HepG2 (cell line): ENCODE measurements at regions not wholly inside any gene's neighbourhood (a gene's known extent, or its start where the extent isn't known, plus 50 kb on each side); places are given as distances from the start of the nearest gene placed in this dataset.

Experiments used
- ATAC-seq: fragments of 200-7000 bp; cut with Tn5 transposase; 3 replicates; pipeline ENCODE4 v1.9.1; 2020; ENCODE audit warnings: mild to moderate bottlenecking, moderate library complexity
- BruUV-seq: library from RNA; stranded (reverse); fragments of 400-500 nt; replicated peaks from 2 replicates; lab custom pipeline; 2021; lab: Mats Ljungman, UMichigan
- CTCF ChIA-PET: fragments of 300-600 bp; formaldehyde crosslinking; extraction: SDS; loops from one replicate; lab custom pipeline; 2021; ENCODE audit warnings: low total read pairs, inconsistent platforms, low intra/inter-chr PET ratio; lab: Yijun Ruan, JAX
- POLR2A ChIA-PET: fragments of 350-600 bp; sonication (Branson Sonifier 250); formaldehyde crosslinking; loops from one replicate; lab custom pipeline; 2020; ENCODE audit warnings: antibody characterized with exemption, inconsistent platforms; lab: Yijun Ruan, JAX
- DNase-seq: peaks from one replicate; pipeline ENCODE4 v3.0.0-alpha.2; 2015; ENCODE audit warnings: low spot score
- FAIRE-seq: peaks from 3 replicates; lab custom pipeline; 2011; peaks lifted over from hg19 to GRCh38; lab: Jason Lieb, UNC
- H2AFZ ChIP-seq: one replicate; pipeline ENCODE4 v1.6.1; 2011; ENCODE audit warnings: low read length, inconsistent platforms
- H3K27ac ChIP-seq: fragments of 300-600 bp; 3 replicates; pipeline ENCODE4 v1.8.0; 2011; ENCODE audit warnings: mixed run types, mild to moderate bottlenecking, mixed read lengths, low read length, inconsistent platforms; ENCODE audit not compliant: insufficient read depth; ENCODE audit errors: extremely low read length
- H3K27me3 ChIP-seq, 2 experiments: fragments of 200-600 bp in 1 of 2; 2 replicates in 1 of 2; 3 replicates in 1 of 2; pipeline versions ENCODE4 v1.6.0 to v1.8.0; 2011; ENCODE audit warnings: low read length in 2 of 2, mild to moderate bottlenecking in 2 of 2, moderate library complexity in 2 of 2, inconsistent platforms in 1 of 2; ENCODE audit not compliant: insufficient read depth in 2 of 2, control insufficient read depth in 1 of 2
- H3K36me3 ChIP-seq, 2 experiments: fragments of 200-600 bp in 1 of 2; replicated peaks in 1 of 2; 2 replicates in 1 of 2; 3 replicates in 1 of 2; pipeline versions ENCODE4 v1.5.1 to v1.8.0; 2011; ENCODE audit warnings: low read length in 2 of 2, inconsistent platforms in 1 of 2; ENCODE audit not compliant: insufficient read depth in 2 of 2, control insufficient read depth in 1 of 2
- H3K4me1 ChIP-seq: 2 replicates; pipeline ENCODE4 v1.5.1; 2012; ENCODE audit warnings: low read length, inconsistent platforms; ENCODE audit not compliant: insufficient read depth
- H3K4me2 ChIP-seq: 2 replicates; pipeline ENCODE4 v1.6.0; 2011; ENCODE audit warnings: low read depth, low read length, inconsistent platforms
- H3K4me3 ChIP-seq, 3 experiments: fragments of 200-600 bp in 1 of 3; sonication (generic), shearing (Covaris generic) in 1 of 3; replicated peaks in 1 of 3; 2 replicates each; pipeline ENCODE4 v1.5.1; 2011 to 2016; ENCODE audit warnings: low read length in 3 of 3, inconsistent platforms in 2 of 3, low read depth in 2 of 3, mild to moderate bottlenecking in 2 of 3, control low read depth in 1 of 3, mixed read lengths in 1 of 3; ENCODE audit not compliant: insufficient read depth in 1 of 3
- H3K79me2 ChIP-seq: one replicate; pipeline ENCODE4 v1.6.1; 2011; ENCODE audit warnings: low read length, inconsistent platforms; ENCODE audit not compliant: insufficient read depth
- H3K9ac ChIP-seq: 2 replicates; pipeline ENCODE4 v1.6.0; 2011; ENCODE audit warnings: mild to moderate bottlenecking, low read depth, low read length, inconsistent platforms; ENCODE audit not compliant: insufficient read depth
- H3K9me3 ChIP-seq: 2 replicates; pipeline ENCODE4 v1.5.1; 2012; ENCODE audit warnings: mild to moderate bottlenecking, low read length
- H4K20me1 ChIP-seq: 2 replicates; pipeline ENCODE4 v1.6.0; 2011; ENCODE audit warnings: inconsistent platforms, mild to moderate bottlenecking, low read length, moderate library complexity; ENCODE audit not compliant: insufficient read depth
- ATF7 ChIP-seq, 2 experiments: fragments of 450-650 bp in 1 of 2; sonication (generic) in 1 of 2; formaldehyde crosslinking in 1 of 2; IDR thresholded peaks; 2 replicates each; pipeline versions ENCODE4 v1.4.0 to v1.6.1; 2016 to 2020; ENCODE audit warnings: antibody characterized with exemption in 1 of 2, mild to moderate bottlenecking in 1 of 2, missing genetic modification reagents in 1 of 2
- ETV6 ChIP-seq: sonication (generic); formaldehyde crosslinking; conservative IDR thresholded peaks from 2 replicates; pipeline ENCODE4 v1.4.0; 2020; ENCODE audit warnings: missing genetic modification reagents
- IKZF4 ChIP-seq: sonication (generic); formaldehyde crosslinking; IDR thresholded peaks from 2 replicates; pipeline ENCODE4 v1.5.1; 2020; ENCODE audit warnings: borderline replicate concordance, mild to moderate bottlenecking, low read depth, missing genetic modification reagents; ENCODE audit errors: not compliant biosample characterization
- ZNF781 ChIP-seq: sonication (generic); formaldehyde crosslinking; IDR thresholded peaks from 2 replicates; pipeline ENCODE4 v1.5.1; 2020; ENCODE audit warnings: borderline replicate concordance, mild to moderate bottlenecking, missing genetic modification reagents; ENCODE audit errors: not compliant biosample characterization
- ZNF83 ChIP-seq: sonication (generic); formaldehyde crosslinking; IDR thresholded peaks from 2 replicates; pipeline ENCODE4 v1.4.0; 2020; ENCODE audit warnings: missing genetic modification reagents, mild to moderate bottlenecking, borderline replicate concordance
- WGBS: methylation state at CpG from one replicate; pipeline ENCODE4 v1.1.6; 2017; ENCODE audit warnings: low lambda C conversion rate; 5-methylcytosine and 5-hydroxymethylcytosine counted together
- in situ Hi-C: cut with HindIII; loops from 2 replicates; pipeline ENCODE4 v1.10.0; 2017; ENCODE audit warnings: low pct_unique_long_range_greater_than_20kb; ENCODE audit not compliant: extremely low pct_ligation_motif_present
- intact Hi-C: fragments of 100-400 bp; cut with micrococcal nuclease; formaldehyde crosslinking; loops from one replicate; pipeline ENCODE4 v1.10.0; 2022; ENCODE audit not compliant: unreplicated experiment
- TF ChIP-seq, protein P1 (sequence below): sonication (generic); formaldehyde crosslinking; IDR thresholded peaks from 2 replicates; pipeline ENCODE4 v1.5.1; 2020; ENCODE audit warnings: mild to moderate bottlenecking, missing genetic modification reagents, borderline replicate concordance
- TF ChIP-seq, protein P2 (sequence below): sonication (generic); formaldehyde crosslinking; IDR thresholded peaks from 2 replicates; pipeline ENCODE4 v1.5.0; 2020; ENCODE audit warnings: missing genetic modification reagents
- TF ChIP-seq, protein P3 (sequence below): sonication (generic); formaldehyde crosslinking; IDR thresholded peaks from 2 replicates; pipeline ENCODE4 v1.4.0; 2020; ENCODE audit warnings: missing genetic modification reagents, borderline replicate concordance

DNA sequence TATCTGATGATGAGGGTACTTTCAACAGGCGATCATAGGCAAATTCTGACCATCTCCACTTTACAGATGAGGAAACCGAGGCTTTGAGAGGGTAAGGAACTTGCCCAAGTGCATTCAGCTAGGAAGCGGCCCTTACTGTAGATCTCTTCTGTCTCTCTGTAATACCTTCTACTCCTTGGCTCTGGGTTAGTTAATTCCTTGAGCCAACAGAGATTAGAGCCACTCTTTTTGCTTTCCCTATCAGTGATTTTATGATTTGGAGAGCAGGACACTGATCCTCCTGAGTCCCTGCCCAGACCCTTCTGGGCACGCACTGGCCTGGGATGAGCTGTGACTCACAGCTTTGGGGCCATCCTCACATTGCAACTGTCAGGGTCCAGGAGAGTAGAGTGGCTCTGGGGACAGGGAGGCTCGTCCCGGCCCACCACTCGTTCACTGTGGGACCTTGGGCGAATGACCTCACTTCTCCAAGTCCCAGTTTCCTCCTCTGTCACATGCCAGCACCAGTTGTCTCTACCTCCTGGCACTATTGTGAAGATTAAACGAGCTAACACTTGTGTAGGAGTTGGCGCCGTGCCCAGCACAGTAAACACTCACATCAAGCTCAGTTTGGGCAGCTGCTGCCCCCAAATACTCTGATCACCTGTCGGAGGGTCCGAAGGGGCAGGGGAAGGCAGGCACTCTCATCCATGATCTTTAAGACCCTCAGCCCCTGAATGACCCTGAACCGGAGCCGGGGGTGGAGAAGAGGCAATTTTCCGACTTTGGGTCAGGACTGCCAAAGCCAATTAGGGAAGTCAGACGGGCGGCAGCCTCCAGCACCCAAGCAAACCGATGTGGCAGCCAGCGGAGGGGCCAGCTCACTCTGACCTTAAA lies 235.0 kb downstream of the MIAT start:
- H3K4me1 ChIP-seq = peaks cover 11% of the 10 kb centered on the region; the same call in 1 of the 2 replicates
- BruUV-seq = no TSS peak
- 21% methylated on average over 6 of the region's 20 CpGs for WGBS
- POLR2A ChIA-PET = no interaction called here
- H3K9me3 ChIP-seq = no peaks in the 10 kb centered on the region
- no peak overlapping the region for H3K4me2 ChIP-seq
- no peak overlapping the region for H3K9ac ChIP-seq
- H3K36me3 ChIP-seq = no peaks in the 10 kb centered on the region
- FAIRE-seq (no peak), ATAC-seq (no peak), DNase-seq (no peak)
- H2AFZ ChIP-seq = no peak overlapping the region
- peaks cover 3 to 10% of the 10 kb centered on the region in 2 experiments; a peak in 3 of 5 replicates for H3K27me3 ChIP-seq
- in situ Hi-C loops = no loop called here
- CTCF ChIA-PET = no interaction called here
- intact Hi-C loops = no loop called here
- H4K20me1 ChIP-seq = no peaks in the 10 kb centered on the region
- H3K27ac ChIP-seq = no peak overlapping the region
- H3K4me3 ChIP-seq = no peak overlapping the region
- no peaks in the 10 kb centered on the region for H3K79me2 ChIP-seq
- TF ChIP-seq IKZF4 (CRISPR knock-in tag) = no peak
- TF ChIP-seq ZNF781 (CRISPR knock-in tag) = no peak
- TF ChIP-seq, protein P1, sequence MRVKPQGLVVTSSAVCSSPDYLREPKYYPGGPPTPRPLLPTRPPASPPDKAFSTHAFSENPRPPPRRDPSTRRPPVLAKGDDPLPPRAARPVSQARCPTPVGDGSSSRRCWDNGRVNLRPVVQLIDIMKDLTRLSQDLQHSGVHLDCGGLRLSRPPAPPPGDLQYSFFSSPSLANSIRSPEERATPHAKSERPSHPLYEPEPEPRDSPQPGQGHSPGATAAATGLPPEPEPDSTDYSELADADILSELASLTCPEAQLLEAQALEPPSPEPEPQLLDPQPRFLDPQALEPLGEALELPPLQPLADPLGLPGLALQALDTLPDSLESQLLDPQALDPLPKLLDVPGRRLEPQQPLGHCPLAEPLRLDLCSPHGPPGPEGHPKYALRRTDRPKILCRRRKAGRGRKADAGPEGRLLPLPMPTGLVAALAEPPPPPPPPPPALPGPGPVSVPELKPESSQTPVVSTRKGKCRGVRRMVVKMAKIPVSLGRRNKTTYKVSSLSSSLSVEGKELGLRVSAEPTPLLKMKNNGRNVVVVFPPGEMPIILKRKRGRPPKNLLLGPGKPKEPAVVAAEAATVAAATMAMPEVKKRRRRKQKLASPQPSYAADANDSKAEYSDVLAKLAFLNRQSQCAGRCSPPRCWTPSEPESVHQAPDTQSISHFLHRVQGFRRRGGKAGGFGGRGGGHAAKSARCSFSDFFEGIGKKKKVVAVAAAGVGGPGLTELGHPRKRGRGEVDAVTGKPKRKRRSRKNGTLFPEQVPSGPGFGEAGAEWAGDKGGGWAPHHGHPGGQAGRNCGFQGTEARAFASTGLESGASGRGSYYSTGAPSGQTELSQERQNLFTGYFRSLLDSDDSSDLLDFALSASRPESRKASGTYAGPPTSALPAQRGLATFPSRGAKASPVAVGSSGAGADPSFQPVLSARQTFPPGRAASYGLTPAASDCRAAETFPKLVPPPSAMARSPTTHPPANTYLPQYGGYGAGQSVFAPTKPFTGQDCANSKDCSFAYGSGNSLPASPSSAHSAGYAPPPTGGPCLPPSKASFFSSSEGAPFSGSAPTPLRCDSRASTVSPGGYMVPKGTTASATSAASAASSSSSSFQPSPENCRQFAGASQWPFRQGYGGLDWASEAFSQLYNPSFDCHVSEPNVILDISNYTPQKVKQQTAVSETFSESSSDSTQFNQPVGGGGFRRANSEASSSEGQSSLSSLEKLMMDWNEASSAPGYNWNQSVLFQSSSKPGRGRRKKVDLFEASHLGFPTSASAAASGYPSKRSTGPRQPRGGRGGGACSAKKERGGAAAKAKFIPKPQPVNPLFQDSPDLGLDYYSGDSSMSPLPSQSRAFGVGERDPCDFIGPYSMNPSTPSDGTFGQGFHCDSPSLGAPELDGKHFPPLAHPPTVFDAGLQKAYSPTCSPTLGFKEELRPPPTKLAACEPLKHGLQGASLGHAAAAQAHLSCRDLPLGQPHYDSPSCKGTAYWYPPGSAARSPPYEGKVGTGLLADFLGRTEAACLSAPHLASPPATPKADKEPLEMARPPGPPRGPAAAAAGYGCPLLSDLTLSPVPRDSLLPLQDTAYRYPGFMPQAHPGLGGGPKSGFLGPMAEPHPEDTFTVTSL (CRISPR knock-in tag) = no peak
- TF ChIP-seq ZNF83 (CRISPR knock-in tag) = no peak
- TF ChIP-seq, protein P2, sequence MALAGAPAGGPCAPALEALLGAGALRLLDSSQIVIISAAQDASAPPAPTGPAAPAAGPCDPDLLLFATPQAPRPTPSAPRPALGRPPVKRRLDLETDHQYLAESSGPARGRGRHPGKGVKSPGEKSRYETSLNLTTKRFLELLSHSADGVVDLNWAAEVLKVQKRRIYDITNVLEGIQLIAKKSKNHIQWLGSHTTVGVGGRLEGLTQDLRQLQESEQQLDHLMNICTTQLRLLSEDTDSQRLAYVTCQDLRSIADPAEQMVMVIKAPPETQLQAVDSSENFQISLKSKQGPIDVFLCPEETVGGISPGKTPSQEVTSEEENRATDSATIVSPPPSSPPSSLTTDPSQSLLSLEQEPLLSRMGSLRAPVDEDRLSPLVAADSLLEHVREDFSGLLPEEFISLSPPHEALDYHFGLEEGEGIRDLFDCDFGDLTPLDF = no peak
- TF ChIP-seq, protein P3, sequence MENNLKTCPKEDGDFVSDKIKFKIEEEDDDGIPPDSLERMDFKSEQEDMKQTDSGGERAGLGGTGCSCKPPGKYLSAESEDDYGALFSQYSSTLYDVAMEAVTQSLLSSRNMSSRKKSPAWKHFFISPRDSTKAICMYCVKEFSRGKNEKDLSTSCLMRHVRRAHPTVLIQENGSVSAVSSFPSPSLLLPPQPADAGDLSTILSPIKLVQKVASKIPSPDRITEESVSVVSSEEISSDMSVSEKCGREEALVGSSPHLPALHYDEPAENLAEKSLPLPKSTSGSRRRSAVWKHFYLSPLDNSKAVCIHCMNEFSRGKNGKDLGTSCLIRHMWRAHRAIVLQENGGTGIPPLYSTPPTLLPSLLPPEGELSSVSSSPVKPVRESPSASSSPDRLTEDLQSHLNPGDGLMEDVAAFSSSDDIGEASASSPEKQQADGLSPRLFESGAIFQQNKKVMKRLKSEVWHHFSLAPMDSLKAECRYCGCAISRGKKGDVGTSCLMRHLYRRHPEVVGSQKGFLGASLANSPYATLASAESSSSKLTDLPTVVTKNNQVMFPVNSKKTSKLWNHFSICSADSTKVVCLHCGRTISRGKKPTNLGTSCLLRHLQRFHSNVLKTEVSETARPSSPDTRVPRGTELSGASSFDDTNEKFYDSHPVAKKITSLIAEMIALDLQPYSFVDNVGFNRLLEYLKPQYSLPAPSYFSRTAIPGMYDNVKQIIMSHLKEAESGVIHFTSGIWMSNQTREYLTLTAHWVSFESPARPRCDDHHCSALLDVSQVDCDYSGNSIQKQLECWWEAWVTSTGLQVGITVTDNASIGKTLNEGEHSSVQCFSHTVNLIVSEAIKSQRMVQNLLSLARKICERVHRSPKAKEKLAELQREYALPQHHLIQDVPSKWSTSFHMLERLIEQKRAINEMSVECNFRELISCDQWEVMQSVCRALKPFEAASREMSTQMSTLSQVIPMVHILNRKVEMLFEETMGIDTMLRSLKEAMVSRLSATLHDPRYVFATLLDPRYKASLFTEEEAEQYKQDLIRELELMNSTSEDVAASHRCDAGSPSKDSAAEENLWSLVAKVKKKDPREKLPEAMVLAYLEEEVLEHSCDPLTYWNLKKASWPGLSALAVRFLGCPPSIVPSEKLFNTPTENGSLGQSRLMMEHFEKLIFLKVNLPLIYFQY = no peak
- no peak for TF ChIP-seq ATF7 (IDR thresholded peaks at IDR 0.05)
- no peak for TF ChIP-seq ATF7 (CRISPR knock-in tag; IDR thresholded peaks at IDR 0.05)
- TF ChIP-seq ETV6 = no peak
